Astrocyte (in vitro differentiated cells and primary cell): ENCODE measurements at regions not wholly inside any gene's neighbourhood (a gene's known extent, or its start where the extent isn't known, plus 50 kb on each side); places are given as distances from the start of the nearest gene placed in this dataset.

Source experiments
- CTCF ChIP-seq: IDR thresholded peaks from 2 replicates; pipeline ENCODE4 v1.5.1; 2011; ENCODE audit warnings: low read depth, mild to moderate bottlenecking, inconsistent platforms, low read length, moderate library complexity; ENCODE audit not compliant: insufficient read depth
- EZH2 ChIP-seq: IDR thresholded peaks from 2 replicates; pipeline ENCODE4 v1.6.1; 2012; ENCODE audit warnings: mild to moderate bottlenecking, low read length, inconsistent platforms; ENCODE audit not compliant: insufficient read depth

DNA sequence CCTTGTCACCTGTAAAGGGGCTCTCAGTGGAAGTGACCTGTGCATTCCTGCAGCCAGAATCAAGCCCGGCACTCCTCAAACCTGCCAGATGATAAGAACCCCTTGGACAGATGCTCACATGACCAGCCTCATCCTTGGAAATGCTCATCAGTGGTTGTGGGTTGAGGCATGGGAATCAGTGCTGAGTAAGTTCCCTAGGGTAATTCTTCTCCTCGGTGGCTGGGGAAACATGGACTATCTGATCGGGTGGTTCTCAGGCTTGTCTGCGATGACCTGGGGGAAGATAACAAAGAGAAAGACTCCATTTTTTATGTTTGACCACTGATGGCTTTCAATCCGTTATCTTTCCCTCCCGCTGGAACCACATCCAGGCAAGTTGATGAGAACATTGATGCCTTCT lies 84.0 kb downstream of the SPP2 start:
- TF ChIP-seq CTCF (no peak), EZH2 (no peak)
